DMS53 (cell line): ENCODE measurements at regions not wholly inside any gene's neighbourhood (a gene's known extent, or its start where the extent isn't known, plus 50 kb on each side); places are given as distances from the start of the nearest gene placed in this dataset.
A peak's percentile ranks its signal among the peaks of the same experiment; 100 is the strongest.
"Not testable (repeated sequence)": the region's sequence is repeated elsewhere in the genome, so short reads cannot be mapped to it uniquely, and the experiment has no call there.

Source experiments
- DNase-seq: peaks from one replicate; lab custom pipeline; 2025; lab: John Stamatoyannopoulos, UW

DNA sequence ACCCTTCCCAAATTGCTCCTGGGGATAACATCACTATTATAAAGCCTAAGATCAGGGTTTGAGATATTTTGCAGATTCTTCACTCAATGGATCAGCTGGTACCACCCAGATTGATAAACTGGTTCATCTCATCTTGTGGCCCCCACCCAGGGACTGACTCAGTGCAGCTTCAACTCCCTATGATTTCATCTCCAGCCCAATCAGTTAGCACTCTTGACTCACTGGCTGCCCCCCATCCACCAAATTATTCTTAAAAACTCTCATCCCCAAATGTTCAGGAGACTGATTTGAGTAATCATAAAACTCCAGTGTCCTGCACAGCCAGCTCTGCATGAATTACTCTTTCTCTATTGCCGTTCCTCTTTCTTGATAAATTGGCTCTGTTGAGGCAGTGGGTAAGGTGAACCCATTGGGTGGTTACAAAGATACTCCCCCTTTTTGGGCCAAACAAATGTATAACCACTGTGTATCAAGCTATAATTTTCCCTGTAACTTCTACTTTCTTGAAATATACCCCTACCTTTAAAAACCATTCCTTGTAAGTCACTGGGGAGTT lies 263.3 kb upstream of the IL12B start:
- DNase-seq, result no peak

- DNase-seq, result not testable (repeated sequence)
Observed at GRCh38 chr5:159595561-159595960, 265.3 kb upstream of the IL12B start.

- DNase-seq, result peak; percentile 6
Observed at GRCh38 chr5:159601216-159601615, 270.9 kb upstream of the IL12B start.

- no peak for DNase-seq
Observed at GRCh38 chr5:159602434-159602833, 272.1 kb upstream of the IL12B start.

DNA sequence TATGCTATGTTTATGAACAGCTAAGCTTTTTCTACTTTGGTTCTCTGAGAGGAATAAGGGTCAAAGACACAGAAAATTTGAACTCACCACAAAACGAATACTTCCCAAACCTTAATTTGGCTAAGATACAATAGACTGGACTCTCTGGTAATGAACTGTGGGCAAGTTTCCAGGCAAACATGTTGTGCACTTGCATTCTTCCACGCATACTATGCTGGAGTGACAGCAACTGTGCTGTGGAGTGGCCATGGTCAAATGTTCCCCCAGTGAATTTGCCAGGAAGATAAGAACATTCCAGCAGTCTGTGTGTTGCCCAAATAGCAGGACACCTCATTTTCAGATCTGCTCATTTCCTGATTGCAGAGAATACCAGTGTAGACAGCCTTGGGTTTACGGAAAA lies 275.3 kb upstream of the IL12B start:
- no peak for DNase-seq

DNA sequence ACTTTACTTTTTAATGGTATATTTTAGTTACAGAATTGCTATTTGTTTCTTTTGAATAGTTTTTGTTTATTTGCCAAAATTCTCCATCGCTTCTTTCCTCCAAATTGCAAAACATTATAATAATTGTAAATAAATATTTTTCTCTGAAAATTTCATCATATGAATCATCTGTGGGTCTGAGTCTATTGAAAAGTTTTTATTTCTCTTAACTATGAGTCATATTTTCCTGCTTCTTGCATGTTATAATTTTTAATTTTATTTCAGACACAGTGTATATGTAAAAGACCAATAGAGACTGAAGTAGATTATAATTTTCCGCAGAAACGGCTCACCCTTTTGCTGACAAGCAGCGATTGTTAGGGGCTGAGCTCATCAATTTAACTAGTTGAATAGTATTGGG lies 279.1 kb upstream of the IL12B start:
- no peak for DNase-seq

DNA sequence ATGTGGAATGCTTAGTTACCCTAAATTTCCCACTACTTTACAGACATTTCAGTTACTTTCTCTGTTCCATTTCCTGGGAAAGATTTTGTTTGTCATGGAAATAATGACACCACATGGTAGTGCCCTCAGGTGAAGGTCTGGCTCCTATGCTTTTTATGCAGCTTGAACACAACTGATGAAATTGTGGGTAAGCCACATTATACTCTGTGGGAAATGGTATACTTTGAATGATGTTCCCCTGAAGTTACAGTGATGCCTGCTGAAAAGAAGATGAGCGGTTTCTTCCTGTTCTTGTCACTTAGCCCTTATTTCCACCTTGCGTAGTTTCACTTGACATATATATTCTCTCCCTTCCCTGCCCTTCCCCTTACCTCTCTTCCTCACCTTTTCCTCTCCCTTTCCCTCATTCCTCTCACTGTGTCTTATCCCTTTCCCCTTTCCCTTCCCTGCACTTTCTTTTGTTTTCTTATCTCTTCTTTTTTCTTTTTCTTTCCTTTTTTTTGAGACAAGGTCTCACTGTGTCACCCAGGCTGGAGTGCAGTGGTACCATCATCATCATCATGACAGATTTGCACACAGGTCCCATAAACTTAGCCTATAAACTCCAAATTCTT lies 280.8 kb upstream of the IL12B start:
- DNase-seq, result no peak

DNA sequence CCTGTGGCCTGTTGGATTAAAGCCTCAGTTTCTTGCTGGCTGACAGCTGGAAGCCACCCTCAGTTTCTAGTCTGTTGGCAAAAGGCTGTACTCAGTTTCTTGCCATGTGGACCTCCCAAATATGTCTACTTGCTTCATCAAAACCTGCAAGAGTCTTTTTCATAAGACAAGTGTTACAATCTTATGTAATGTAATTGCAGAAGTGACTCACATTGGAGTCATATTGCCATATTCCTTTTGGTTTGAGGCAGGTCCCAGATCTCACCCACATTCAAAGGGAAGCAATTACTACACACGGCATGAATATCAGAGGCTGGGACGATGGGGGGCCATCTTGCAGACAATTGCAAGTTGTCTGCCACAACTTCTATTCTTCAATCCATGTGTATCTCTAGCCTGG lies 286.7 kb upstream of the IL12B start:
- DNase-seq, result no peak

DNA sequence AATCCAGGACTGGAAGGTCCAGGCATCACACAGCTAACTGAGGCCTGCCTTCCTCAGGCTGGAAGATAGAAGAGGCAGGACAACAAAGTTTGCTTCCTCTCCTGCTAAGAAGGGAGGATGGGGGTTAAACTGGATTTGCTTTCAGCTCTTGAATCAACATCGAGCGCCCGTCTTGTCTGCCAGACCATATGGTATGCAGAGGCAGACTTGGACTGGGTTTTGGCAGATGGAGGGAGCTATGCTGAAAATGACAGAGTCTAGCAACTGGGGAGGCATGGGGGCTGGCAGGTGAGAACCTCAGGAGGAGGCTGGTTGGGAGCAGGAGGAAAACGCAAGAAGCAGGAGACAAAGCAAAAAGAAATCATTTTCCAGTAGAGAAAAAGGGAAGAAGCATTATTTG lies 289.5 kb upstream of the IL12B start:
- no peak for DNase-seq

GRCh38 chr5:159620853-159621540 lies 290.7 kb upstream of the IL12B start:
- DNase-seq, result no peak

DNA sequence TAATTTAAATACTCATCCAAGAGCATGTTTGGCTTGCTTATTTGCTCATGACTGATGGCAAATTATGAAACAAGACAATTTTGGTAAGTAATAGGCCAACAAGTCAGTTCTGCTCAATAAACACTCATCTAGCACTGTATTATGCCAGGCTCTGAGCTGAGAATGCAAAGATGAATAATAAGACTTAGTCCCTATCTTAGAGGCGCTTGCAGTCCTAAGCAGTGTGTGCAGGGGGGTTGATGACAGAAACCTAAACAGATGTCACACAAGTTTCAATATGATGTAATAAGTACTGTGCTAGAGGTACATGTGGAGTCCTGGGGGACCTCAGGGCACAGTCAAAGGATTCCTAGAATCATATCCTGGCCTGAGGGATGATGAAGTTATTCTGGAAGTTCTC lies 287.6 kb upstream of the ADRA1B start:
- no peak for DNase-seq

- no peak for DNase-seq
Observed at GRCh38 chr5:159629158-159629557, 287.1 kb upstream of the ADRA1B start.

DNA sequence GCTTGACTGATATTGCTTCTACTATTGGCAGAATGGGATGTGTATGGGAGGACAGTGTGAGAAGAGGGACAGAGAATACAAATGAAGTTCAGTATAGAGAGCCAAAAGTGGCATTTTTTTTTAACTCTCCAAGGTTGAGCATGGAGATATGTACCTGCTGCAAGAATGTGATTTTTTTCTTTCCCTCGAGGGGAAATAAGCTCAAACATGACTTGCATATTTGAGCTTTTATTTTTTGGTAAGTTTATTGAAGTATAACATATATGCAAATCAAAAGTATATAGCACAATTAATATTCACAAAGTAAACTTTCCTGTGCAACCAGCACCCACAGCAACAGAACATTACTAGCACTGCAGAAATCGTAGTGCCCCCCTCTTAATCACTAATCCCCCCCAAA lies 285.7 kb upstream of the ADRA1B start:
- DNase-seq, result no peak

- DNase-seq, result no peak
Observed at GRCh38 chr5:159631001-159631400, 285.3 kb upstream of the ADRA1B start.

GRCh38 chr5:159632866-159633265 lies 283.4 kb upstream of the ADRA1B start:
- no peak for DNase-seq

- DNase-seq, result no peak
Observed at GRCh38 chr5:159638481-159638880, 277.8 kb upstream of the ADRA1B start.

GRCh38 chr5:159638954-159639559 lies 277.2 kb upstream of the ADRA1B start:
- DNase-seq, result no peak

GRCh38 chr5:159639590-159639989 lies 276.7 kb upstream of the ADRA1B start:
- no peak for DNase-seq

DNA sequence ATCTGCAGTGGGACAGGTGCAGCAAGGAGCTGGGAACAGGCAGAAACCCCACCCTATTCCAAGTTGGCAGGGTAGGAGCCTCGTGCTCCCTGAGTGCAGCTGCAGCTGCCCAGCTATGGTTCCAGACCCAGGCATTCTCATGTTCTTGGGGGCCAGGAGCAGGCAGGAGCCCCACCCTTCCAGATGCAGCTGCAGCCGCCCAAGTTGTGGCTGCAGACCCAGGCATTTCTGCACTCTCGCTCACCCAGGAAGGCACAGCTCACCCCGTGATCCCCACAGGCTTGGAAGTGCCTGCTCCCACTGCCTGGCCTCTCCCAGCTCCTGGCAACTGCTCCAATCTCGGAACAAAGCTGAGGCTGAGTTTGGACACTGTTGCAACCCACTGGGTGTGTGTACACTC lies 275.8 kb upstream of the ADRA1B start:
- no peak for DNase-seq

- DNase-seq, result no peak
Observed at GRCh38 chr5:159640921-159641320, 275.4 kb upstream of the ADRA1B start.

DNA sequence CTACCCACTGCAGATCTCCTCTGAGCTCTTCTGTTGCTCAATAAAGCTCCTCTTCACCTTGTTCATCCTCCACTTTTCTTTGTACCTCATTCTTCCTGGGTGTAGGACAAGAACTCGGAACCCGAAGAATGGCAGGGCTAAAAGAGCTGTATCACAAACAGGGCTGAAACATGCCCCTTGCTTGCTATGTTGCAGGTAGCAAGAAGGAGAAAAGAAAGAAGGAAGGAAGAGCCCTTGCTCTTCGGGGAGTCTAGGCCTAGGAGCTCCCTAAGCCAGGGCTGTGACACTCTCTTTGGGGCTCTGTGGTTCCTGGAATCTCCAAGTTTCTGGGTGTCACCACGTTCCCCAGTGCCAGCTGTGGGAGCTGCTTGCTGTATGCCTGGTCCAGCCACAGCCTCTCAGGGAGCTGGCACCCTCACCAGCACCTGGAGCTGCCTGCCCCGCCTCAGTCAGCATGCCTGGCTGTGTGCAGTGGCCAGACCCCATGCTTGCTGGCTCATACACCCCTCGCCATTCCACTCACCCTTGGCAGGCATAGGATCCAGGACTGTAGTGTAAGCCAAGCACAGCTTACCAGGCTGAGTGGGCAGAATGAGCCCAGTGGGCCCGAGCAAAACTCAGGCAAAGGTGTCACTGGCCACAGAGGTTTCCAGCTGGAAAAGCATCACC lies 274.8 kb upstream of the ADRA1B start:
- DNase-seq, result no peak

- peak; percentile 6 for DNase-seq
Observed at GRCh38 chr5:159642379-159642778, 273.9 kb upstream of the ADRA1B start.

DNA sequence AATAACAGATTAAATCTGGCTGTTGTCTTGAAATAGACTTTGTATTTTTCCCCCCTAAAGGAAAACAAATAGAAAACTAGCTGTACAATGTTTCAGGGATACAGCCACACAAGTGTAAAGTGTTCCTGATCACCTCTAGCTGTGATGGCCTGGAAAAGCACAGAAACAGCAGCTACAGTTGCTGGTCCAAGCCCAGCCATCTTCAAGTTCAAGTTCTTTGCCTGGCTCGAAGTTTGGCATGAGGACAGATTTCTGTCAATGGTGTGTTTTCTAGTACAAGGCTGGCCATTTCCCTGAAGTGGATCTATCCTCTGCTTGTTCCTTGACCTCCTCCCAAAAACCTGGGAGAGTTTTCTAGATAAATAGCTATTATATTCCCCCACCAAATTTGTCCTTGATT lies 272.2 kb upstream of the ADRA1B start:
- no peak for DNase-seq
